HG02852 (cell line): ENCODE measurements at regions not wholly inside any gene's neighbourhood (a gene's known extent, or its start where the extent isn't known, plus 50 kb on each side); places are given as distances from the start of the nearest gene placed in this dataset.
"Not testable (repeated sequence)": the region's sequence is repeated elsewhere in the genome, so short reads cannot be mapped to it uniquely, and the experiment has no call there.

Source experiments
- ATAC-seq: cut with Tn5 transposase; IDR thresholded peaks from one replicate; pipeline ENCODE4 v1.9.1; 2021; ENCODE audit warnings: mild to moderate bottlenecking, moderate library complexity; ENCODE audit not compliant: unreplicated experiment

GRCh38 chr3:147471741-147472140 lies 62.6 kb downstream of the ZIC1 start:
- no peak for ATAC-seq

- ATAC-seq = no peak
These were observed 63.7 kb downstream of the ZIC1 start for GRCh38 chr3:147472846-147473245.

GRCh38 chr3:147483145-147483544 lies 74.0 kb downstream of the ZIC1 start:
- no peak for ATAC-seq

- ATAC-seq = peak; percentile 75
These were observed 74.4 kb downstream of the ZIC1 start for GRCh38 chr3:147483578-147483977.

- ATAC-seq = no peak
These were observed 83.9 kb downstream of the ZIC1 start for GRCh38 chr3:147493065-147493464.

GRCh38 chr3:147493666-147494065 lies 84.5 kb downstream of the ZIC1 start:
- no peak for ATAC-seq

GRCh38 chr3:147497286-147497685 lies 88.1 kb downstream of the ZIC1 start:
- no peak for ATAC-seq

- ATAC-seq = no peak
These were observed 98.6 kb downstream of the ZIC1 start for GRCh38 chr3:147507638-147508286.

GRCh38 chr3:147509448-147509847 lies 100.3 kb downstream of the ZIC1 start:
- no peak for ATAC-seq

GRCh38 chr3:147513785-147514184 lies 104.6 kb downstream of the ZIC1 start:
- ATAC-seq = no peak

GRCh38 chr3:147514366-147515160 lies 105.4 kb downstream of the ZIC1 start:
- ATAC-seq = no peak

- ATAC-seq = peak; percentile 89
These were observed 109.3 kb downstream of the ZIC1 start for GRCh38 chr3:147518465-147518864.

GRCh38 chr3:147521646-147522045 lies 112.5 kb downstream of the ZIC1 start:
- ATAC-seq = no peak

- not testable (repeated sequence) for ATAC-seq
These were observed 113.6 kb downstream of the ZIC1 start for GRCh38 chr3:147522780-147523179.

GRCh38 chr3:147529551-147529950 lies 120.4 kb downstream of the ZIC1 start:
- no peak for ATAC-seq

- ATAC-seq = peak; percentile 80
These were observed 128.9 kb downstream of the ZIC1 start for GRCh38 chr3:147538034-147538433.

GRCh38 chr3:147540921-147541320 lies 131.8 kb downstream of the ZIC1 start:
- no peak for ATAC-seq

GRCh38 chr3:147544290-147544689 lies 135.1 kb downstream of the ZIC1 start:
- no peak for ATAC-seq

GRCh38 chr3:147551491-147551890 lies 142.3 kb downstream of the ZIC1 start:
- no peak for ATAC-seq

- no peak for ATAC-seq
These were observed 145.2 kb downstream of the ZIC1 start for GRCh38 chr3:147554332-147554731.

GRCh38 chr3:147572970-147573340 lies 163.8 kb downstream of the ZIC1 start:
- ATAC-seq = no peak

- ATAC-seq = no peak
These were observed 165.5 kb downstream of the ZIC1 start for GRCh38 chr3:147574621-147575020.
